Brain microvascular endothelial cell (primary cell): ENCODE measurements at regions not wholly inside any gene's neighbourhood (a gene's known extent, or its start where the extent isn't known, plus 50 kb on each side); places are given as distances from the start of the nearest gene placed in this dataset.
"Not testable (repeated sequence)": the region's sequence is repeated elsewhere in the genome, so short reads cannot be mapped to it uniquely, and the experiment has no call there.

Experiments used
- DNase-seq: peaks from one replicate; pipeline ENCODE4 v3.0.0-alpha.2; 2020
- H3K27ac ChIP-seq: fragments of 250-450 bp; sonication (Bioruptor Pico); 2 replicates; pipeline ENCODE4 v1.5.1; 2020; ENCODE audit warnings: mild to moderate bottlenecking, moderate library complexity
- H3K27me3 ChIP-seq: fragments of 250-450 bp; sonication (Bioruptor Pico); replicated peaks from 2 replicates; pipeline ENCODE4 v1.5.1; 2020; ENCODE audit warnings: mild to moderate bottlenecking
- H3K36me3 ChIP-seq: fragments of 250-450 bp; sonication (Bioruptor Pico); replicated peaks from 2 replicates; pipeline ENCODE4 v1.5.1; 2020; ENCODE audit warnings: mild to moderate bottlenecking
- H3K4me3 ChIP-seq: 2 replicates; pipeline ENCODE4 v1.5.1; 2011; ENCODE audit warnings: low read depth, mild to moderate bottlenecking, control low read depth, low read length, moderate library complexity
- in situ Hi-C: cut with HindIII; loops from 2 replicates; pipeline ENCODE4 v1.10.0; 2017; ENCODE audit warnings: low sequenced_read_pairs, low pct_ligation_motif_present

DNA sequence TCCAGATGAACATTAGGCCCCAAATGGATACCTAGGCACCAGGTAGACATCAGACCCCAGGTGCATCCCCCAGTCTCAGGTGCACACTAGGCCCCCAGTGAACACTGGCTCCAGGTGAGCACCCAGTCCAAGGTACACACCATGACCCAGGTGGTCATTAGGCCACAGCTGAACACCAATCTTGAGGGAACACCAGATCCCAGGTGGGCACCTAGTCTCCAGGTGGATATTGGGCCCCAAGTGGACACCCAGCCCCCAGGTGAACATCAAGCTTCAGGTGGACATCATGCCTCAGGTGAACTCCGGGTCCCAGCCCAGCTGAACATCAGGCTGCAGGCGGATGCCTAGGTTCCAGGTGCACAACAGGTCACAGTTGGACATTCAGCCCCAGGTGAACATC, 196.5 kb downstream of the POTEG start:
- H3K27ac ChIP-seq, in situ Hi-C loops, H3K4me3 ChIP-seq, H3K36me3 ChIP-seq, DNase-seq, H3K27me3 ChIP-seq: not testable (repeated sequence)

DNA sequence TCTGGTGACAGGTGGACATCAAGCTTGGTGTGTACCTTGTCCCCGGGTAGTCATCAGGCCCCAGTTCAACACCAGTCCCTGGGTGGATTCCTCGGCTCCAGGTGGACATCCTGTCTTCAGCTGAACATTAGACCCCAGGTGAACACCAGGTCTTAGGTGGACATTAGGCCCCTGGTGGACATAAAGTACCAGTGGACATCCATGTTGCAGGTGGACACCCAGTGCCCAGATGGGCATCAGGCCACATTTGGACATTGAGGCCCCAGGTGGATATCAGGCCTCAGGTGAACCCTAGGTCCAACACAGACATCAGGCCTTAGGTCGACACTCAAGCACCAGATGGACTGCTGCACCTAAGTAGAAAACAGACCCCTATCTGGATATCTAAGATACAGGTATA, 195.6 kb downstream of the POTEG start:
- DNase-seq, in situ Hi-C loops, H3K36me3 ChIP-seq, H3K27me3 ChIP-seq, H3K27ac ChIP-seq, H3K4me3 ChIP-seq: not testable (repeated sequence)

DNA sequence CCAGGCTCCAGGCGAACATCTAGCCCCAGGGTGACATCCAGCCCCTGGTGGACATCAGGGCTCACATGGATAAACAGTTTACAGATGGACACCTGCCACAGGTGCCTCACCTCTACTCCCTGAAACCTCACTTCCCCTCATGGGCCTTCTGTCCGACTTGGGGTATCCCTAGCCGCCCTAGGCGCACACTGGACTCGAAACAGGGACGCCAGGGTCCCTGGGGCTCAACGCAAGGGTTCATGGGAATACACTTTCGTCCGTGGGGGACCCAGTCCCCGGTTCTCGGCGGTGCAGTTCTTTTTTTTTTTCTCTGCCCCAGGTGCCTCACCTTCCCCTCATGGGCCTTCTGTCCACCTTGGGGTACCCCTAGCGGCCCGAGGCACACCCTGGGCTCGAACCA, 194.2 kb downstream of the POTEG start:
- H3K4me3 ChIP-seq, in situ Hi-C loops, DNase-seq, H3K27me3 ChIP-seq, H3K36me3 ChIP-seq, H3K27ac ChIP-seq: not testable (repeated sequence)

DNA sequence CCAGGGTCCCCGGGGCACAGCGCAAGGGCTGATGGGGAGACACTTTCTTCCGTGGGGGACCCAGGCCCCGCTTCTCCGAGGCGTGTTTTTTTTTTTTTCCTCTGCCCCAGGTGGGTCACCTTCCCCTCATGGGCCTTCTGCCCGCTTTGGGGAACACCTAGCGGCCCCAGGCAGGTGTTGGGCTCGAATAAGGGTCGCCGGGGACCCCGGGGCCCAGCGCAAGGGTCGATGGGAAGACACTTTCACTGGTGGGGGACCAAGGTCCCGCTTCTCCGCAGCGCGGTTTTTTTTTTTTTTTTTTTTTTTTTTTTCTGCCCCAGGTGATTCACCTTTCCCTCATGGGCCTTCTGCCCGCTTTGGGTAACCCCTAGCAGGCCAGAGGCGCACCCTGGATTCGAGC, 193.8 kb downstream of the POTEG start:
- DNase-seq, H3K27me3 ChIP-seq, in situ Hi-C loops, H3K4me3 ChIP-seq, H3K27ac ChIP-seq, H3K36me3 ChIP-seq: not testable (repeated sequence)

DNA sequence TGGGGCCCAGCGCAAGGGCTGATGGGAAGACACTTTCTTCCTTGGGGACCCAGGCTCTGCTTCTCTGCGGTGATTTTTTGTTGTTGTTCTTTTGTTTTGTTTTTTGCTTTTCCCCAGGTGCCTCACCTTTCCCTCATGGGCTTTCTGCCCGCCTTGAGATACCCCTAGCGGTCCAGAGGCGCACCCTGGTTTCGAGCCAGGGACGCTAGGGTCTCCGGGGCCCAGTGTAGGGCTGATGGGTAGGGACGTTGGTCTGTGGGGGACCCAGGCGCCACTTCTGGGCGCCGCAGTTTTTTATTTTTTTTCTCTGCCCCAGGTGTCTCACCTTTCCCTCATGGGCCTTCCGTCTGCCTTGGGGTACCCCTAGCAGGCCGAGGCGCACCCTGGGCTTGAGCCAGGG, 192.7 kb downstream of the POTEG start:
- DNase-seq, H3K27me3 ChIP-seq, H3K36me3 ChIP-seq, in situ Hi-C loops, H3K4me3 ChIP-seq, H3K27ac ChIP-seq: not testable (repeated sequence)

DNA sequence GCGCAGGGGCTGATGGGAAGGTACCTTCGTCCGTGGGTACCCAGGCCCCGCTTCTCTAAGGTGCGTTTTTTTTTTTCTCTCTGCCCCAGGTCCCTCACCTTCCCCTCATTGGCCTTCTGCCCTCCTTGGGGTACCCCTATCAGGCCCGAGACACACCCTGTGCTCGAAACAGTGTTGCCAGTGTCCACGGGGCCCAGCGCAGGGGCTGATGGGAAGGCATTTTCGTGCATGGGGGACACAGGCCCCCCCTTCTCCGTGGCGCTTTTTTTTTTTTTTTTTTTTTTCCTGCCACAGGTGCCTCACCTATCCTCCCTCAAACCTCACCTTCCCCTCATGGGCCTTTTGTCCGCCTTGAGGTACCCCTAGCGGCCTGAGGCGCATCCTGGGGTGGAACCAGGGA, 191.6 kb downstream of the POTEG start:
- in situ Hi-C loops, DNase-seq, H3K4me3 ChIP-seq, H3K27ac ChIP-seq, H3K36me3 ChIP-seq, H3K27me3 ChIP-seq: not testable (repeated sequence)

DNA sequence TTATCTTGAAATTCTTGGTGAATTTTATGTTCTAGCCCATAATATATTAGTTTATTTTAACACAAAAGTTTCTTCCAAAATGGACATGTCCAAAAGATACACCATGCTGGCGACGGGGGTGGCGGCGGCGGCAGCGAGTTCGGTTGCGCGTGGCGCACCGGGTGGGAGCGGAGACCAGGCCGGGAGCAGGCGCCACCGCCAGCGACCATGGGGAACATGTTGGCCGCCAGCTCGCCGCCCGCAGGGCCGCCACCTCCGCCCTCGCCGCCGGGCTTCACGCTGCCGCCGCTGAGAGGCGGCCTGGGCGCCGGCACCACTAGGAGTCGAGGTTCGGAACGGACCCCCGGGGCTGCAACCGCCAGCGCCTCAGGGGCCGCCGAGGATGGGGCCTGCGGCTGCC, 167.2 kb downstream of the POTEG start:
- H3K27ac ChIP-seq, in situ Hi-C loops: not testable (repeated sequence)

DNA sequence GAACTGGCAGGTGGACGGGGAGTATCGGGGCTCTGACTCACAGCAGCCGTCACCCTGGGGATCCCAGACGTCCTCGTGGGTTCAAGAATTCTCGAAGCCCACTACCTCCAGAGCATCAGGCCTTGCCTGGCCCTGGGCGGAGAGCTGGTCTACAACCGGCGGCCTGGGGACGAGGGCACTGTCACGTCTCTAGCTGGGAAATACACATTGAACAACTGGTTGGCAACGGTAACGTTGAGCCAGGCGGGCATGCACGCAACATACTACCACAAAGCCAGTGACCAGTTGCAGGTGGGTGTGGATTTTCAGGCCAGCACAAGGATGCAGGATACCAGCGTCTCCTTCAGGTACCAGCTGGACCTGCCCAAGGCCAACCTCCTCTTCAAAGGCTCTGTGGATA, 166.5 kb downstream of the POTEG start:
- H3K4me3 ChIP-seq, DNase-seq, H3K36me3 ChIP-seq, H3K27ac ChIP-seq, H3K27me3 ChIP-seq, in situ Hi-C loops: not testable (repeated sequence)

More for the DNA sequence above, 167.2 kb downstream of the POTEG start:
- H3K4me3 ChIP-seq, H3K36me3 ChIP-seq, DNase-seq, H3K27me3 ChIP-seq: not testable (repeated sequence)

DNA sequence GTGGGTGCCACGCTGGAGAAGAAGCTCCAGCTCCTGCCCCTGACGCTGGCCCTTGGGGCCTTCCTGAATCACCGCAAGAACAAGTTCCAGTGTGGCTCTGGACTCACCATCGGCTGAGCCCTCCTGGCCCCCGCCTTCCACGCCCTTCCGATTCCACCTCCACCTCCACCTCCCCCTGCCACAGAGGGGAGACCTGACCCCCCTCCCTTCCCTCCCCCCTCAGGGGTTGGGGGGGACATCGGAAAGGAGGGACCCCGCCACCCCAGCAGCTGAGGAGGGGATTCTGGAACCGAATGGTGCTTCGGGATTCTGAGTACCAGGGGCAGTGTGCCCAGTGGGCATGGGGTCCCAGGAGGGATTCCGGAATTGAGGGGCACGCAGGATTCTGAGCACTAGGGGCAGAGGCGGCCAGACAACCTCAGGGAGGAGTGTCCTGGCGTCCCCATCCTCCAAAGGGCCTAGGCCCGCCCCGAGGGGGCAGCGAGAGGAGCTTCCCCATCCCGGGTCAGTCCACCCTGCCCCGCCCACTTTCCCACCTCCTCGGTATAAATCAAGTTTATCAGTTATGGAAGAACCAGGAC, 166.0 kb downstream of the POTEG start:
- H3K27ac ChIP-seq, H3K36me3 ChIP-seq, H3K27me3 ChIP-seq, H3K4me3 ChIP-seq, in situ Hi-C loops, DNase-seq: not testable (repeated sequence)

DNA sequence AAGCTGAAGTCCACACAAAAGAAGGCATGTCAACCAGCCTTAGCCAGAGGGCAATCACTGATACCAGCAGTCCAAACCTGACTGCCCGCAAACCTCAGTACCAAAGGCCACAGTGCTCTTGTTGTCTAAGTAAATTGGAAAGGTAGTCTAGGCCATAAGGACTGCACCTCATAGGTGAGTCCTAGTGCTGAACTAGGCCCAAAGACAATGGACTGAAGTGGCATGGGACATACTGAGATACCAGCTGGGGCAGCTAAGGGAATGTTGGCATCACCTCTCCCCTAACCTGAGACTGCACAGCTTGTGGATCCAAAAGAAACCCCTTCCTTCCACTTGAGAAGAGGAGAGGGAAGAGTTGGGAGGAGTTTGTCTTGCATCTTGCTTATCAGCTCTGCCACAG, 161.9 kb downstream of the POTEG start:
- DNase-seq, H3K27me3 ChIP-seq, H3K4me3 ChIP-seq, in situ Hi-C loops, H3K27ac ChIP-seq, H3K36me3 ChIP-seq: not testable (repeated sequence)

DNA sequence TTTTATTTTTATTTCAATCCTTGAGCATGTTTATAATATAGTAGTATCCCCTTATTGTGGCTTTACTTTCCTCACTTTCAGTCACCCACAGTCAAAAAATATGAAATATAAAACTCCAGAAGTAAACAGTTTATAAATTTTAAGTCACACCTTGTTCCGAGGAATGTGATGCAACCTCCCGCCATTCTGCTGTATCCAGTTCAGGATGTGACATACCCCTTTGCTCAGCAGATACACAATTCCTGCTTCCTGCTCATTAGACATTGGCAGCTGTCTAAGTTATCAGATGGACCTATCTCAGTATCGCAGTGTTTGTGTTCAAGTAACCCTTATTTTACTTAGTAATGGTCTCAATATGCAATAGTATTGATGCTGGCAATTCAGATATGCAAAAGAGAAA, 144.5 kb downstream of the POTEG start:
- in situ Hi-C loops, H3K4me3 ChIP-seq, H3K27me3 ChIP-seq, H3K36me3 ChIP-seq, DNase-seq, H3K27ac ChIP-seq: not testable (repeated sequence)

DNA sequence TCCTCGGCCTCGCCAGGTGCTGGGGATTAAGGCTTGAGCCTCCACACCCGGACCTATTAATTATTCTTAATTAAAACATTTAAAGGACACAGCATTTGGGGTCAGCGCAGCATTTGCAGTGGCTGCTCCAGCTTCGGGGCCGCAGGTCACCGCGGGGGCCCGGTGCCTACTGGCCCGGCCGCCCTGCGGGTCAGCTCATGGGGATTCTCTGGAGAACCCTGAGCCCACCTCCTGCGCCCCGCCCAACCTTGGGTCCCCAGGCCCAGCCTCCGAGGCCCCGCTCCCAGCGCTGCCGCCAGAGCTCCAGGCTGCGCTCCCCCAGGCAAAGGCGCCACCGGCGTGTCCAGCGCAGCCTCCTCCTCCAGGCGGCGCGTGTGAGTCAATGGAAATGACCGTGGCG, 133.9 kb downstream of the POTEG start:
- H3K27me3 ChIP-seq, in situ Hi-C loops, DNase-seq, H3K27ac ChIP-seq, H3K4me3 ChIP-seq, H3K36me3 ChIP-seq: not testable (repeated sequence)

DNA sequence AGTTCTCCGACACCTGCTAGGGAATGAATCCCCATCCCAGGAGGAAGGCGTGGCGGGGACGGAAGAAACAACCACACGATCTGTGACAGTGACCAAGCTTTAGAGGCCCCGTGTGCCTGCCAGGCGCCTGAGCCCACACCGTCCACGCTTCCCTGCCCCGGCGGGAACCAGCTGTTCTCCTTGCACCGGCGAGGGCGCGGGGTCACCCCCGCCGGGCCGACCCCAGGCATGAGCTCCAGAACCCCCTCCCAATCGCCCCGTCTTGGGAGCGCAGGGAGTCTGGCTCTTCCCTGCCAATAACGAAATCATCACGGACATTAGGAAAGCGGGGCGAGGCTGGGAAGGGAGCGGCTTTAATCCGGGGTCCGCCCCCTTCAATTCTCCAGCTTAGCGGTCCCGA, 133.3 kb downstream of the POTEG start:
- H3K36me3 ChIP-seq, H3K27ac ChIP-seq, in situ Hi-C loops, H3K4me3 ChIP-seq, H3K27me3 ChIP-seq, DNase-seq: not testable (repeated sequence)

DNA sequence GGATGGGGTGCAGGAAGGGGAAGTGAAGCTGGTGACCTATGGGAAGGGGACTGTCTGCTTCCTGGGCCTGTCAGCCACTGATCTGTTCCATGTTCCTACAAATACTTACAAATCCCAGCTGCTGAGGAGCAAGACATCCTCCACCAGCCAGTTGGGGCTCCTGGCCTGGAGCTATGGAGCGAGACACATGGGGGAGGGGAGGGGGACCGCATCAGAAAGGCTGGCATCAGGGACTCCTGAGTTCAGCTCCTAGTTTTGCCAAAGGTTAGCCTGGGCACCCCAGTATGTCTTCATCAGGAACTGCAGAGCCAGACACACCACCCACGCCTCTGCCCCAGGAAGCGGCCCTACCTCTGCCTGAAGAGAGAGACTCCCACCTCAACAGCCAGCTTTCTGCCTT, 130.3 kb downstream of the POTEG start:
- DNase-seq, H3K27ac ChIP-seq, H3K36me3 ChIP-seq, H3K27me3 ChIP-seq, H3K4me3 ChIP-seq, in situ Hi-C loops: not testable (repeated sequence)

DNA sequence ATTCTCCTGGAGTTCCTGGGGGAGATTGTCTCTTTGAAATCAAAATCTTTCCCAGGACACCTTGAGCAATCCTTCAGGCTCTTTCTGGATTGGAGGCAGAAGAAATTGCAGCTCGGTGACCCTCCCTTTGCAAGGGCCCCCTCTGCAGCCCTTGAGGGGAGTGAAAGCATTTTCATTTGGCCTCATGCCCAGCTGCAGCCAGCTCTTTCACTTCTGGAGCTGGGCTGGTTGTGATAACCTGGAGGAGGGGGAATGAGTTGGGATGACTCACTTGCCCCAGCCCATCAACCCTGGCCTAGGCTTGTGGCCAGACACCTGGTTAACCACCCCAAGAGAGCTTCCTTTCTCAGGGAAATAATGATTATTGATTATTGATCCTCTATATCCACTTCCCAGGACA, 129.7 kb downstream of the POTEG start:
- H3K27ac ChIP-seq, in situ Hi-C loops, H3K27me3 ChIP-seq, H3K36me3 ChIP-seq, H3K4me3 ChIP-seq, DNase-seq: not testable (repeated sequence)

DNA sequence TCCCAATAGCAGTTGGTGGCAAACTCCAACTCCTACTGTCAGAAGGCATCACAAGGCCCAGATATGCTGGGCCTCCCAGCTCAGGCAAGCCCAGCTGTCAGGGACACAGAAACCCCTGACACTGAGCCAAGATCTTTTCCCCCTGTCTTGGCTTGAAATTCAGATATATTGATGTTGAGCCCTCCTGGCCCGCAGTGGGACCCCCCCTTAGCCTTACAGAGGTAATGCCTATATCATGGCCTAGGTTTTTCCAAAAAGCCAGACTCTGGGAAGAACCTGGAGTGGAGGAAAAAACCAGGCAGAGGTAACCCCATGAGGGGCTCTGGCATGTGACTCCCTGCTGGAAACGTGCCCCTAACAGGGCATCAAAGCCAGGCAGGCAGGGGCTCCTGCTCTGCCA, 129.2 kb downstream of the POTEG start:
- H3K27ac ChIP-seq, in situ Hi-C loops, DNase-seq, H3K4me3 ChIP-seq, H3K27me3 ChIP-seq, H3K36me3 ChIP-seq: not testable (repeated sequence)
